ENCODE measurements at regions not wholly inside any gene's neighbourhood (a gene's known extent, or its start where the extent isn't known, plus 50 kb on each side); places are given as distances from the start of the nearest gene placed in this dataset.

GRCh38 chr4:14743601-14744000 is 258.7 kb upstream of the CPEB2 start:
- no peak overlapping the region for H3K4me3 ChIP-seq
- H3K9me3 ChIP-seq, result no peaks in the 10 kb centered on the region
- intact Hi-C loops (cut with DNase I), result loop anchor here in 1 of 2 donors (10.0 kb wide), 1 partner anchor 261 kb away; the partner anchor contains the start of gene CPEB2
- DNase-seq (no peak), ATAC-seq (no peak)
- no peaks in the 10 kb centered on the region for H3K36me3 ChIP-seq (ENCODE audit: insufficient read depth in 1 of 2, low read depth in 1 of 2)
- no peaks in the 10 kb centered on the region for H3K4me1 ChIP-seq
- TF ChIP-seq, protein P1, sequence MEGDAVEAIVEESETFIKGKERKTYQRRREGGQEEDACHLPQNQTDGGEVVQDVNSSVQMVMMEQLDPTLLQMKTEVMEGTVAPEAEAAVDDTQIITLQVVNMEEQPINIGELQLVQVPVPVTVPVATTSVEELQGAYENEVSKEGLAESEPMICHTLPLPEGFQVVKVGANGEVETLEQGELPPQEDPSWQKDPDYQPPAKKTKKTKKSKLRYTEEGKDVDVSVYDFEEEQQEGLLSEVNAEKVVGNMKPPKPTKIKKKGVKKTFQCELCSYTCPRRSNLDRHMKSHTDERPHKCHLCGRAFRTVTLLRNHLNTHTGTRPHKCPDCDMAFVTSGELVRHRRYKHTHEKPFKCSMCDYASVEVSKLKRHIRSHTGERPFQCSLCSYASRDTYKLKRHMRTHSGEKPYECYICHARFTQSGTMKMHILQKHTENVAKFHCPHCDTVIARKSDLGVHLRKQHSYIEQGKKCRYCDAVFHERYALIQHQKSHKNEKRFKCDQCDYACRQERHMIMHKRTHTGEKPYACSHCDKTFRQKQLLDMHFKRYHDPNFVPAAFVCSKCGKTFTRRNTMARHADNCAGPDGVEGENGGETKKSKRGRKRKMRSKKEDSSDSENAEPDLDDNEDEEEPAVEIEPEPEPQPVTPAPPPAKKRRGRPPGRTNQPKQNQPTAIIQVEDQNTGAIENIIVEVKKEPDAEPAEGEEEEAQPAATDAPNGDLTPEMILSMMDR (IDR thresholded peaks at IDR 0.05), result no peak
- H3K27me3 ChIP-seq (ENCODE audit: insufficient read depth in 3 of 3, low read length in 2 of 3), result no peaks in the 10 kb centered on the region
- no peak overlapping the region for H3K27ac ChIP-seq
- 68 to 78% (median 72%) methylated on average over 5 of the region's 5 CpGs for WGBS, 3 donors

DNA sequence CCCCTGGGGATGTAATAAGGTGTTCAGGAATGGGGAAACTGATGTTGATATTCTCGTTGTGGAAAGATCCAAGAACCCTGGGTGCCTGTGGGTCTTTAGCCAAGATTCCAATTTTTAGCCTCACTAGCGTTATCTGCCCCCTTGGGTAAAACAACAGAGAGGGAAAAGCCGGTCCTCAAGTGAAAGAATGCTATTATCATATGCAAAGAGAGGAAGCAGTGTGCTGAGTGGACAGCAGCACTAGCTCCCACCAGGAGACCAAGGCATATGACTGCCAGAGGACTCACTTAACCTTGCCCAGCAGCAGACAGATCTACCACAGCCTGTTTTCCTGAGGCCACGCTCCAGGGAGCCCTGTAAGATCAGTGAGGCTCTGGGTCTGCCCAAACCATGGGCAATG is 257.9 kb upstream of the CPEB2 start:
- ATAC-seq (no peak), DNase-seq (no peak)
- intact Hi-C loops (cut with DNase I), result loop anchor here in 1 of 2 donors (10.0 kb wide), 1 partner anchor 260 kb away; the partner anchor contains the start of gene CPEB2
- Histone ChIP-seq H3K4me3 (no peak overlapping the region), H3K4me1 (no peaks in the 10 kb centered on the region), H3K36me3 (ENCODE audit: insufficient read depth in 1 of 2, low read depth in 1 of 2) (no peaks in the 10 kb centered on the region), H3K27me3 (ENCODE audit: insufficient read depth in 3 of 3, low read length in 2 of 3) (no peaks in the 10 kb centered on the region), H3K9me3 (no peaks in the 10 kb centered on the region), H3K27ac (no peak overlapping the region)
- 59% methylated on average over 4 of the region's 4 CpGs for WGBS, 3 donors
- TF ChIP-seq, protein P1 (IDR thresholded peaks at IDR 0.05), result no peak

GRCh38 chr4:14749910-14750309 is 252.4 kb upstream of the CPEB2 start:
- ATAC-seq (peak in 1 of 4 donors; percentile 60), DNase-seq (peak in 1 of 2 donors; percentile 13)
- Histone ChIP-seq H3K36me3 (ENCODE audit: insufficient read depth in 1 of 2, low read depth in 1 of 2) (no peaks in the 10 kb centered on the region), H3K27ac (no peak overlapping the region), H3K9me3 (peaks cover 11% of the 10 kb centered on the region), H3K4me3 (no peak overlapping the region), H3K27me3 (ENCODE audit: insufficient read depth in 3 of 3, low read length in 2 of 3) (no peaks in the 10 kb centered on the region), H3K4me1 (no peaks in the 10 kb centered on the region)
- TF ChIP-seq, protein P1 (IDR thresholded peaks at IDR 0.05), result peak; percentile 34
- 50 to 60% (median 54%) methylated on average over 2 of the region's 2 CpGs for WGBS, 3 donors
- intact Hi-C loops (cut with DNase I), result loop anchor here in 1 of 2 donors (10.0 kb wide), 1 partner anchor 255 kb away; the partner anchor contains the start of gene CPEB2

DNA sequence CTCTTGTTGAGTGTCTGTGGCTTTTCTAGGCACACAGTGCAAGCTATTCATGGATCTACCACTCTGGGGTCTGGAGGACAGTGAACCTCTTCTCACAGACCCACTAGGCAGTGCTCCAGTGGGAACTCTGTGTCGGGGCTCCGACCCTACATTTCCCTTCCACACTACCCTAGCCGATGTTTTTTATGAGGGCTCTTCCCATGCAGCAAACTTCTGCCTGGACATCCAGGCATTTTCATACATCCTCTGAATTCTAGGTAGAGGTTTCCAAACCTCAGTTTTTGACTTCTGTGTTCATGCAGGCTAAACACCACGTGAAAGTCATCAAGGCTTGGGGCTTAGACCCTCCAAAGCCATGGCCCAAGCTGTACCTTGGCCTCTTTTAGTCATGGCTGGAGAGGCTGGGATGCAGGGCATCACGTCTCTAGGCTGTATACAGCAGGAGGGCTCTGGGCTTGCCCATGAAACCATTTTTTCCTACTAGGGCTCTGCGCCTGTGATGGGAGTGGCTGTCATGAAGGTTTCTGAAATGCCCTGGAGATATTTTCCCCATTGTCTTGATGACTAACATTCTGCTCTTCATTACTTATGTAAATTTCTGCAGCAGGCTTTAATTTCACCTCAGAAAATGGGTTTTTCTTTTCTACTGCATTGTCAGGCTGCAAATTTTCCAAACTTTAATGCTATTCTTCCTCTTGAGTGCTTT is 249.8 kb upstream of the CPEB2 start:
- ATAC-seq (no peak), DNase-seq (no peak)
- TF ChIP-seq, protein P1 (IDR thresholded peaks at IDR 0.05), result no peak
- WGBS, 3 donors, result 75 to 81% (median 76%) methylated on average over 6 of the region's 6 CpGs
- Histone ChIP-seq H3K4me3 (no peak overlapping the region), H3K4me1 (no peaks in the 10 kb centered on the region), H3K9me3 (peaks cover 11% of the 10 kb centered on the region), H3K27ac (no peak overlapping the region), H3K27me3 (ENCODE audit: insufficient read depth in 3 of 3, low read length in 2 of 3) (no peaks in the 10 kb centered on the region), H3K36me3 (ENCODE audit: insufficient read depth in 1 of 2, low read depth in 1 of 2) (no peaks in the 10 kb centered on the region)
- intact Hi-C loops (cut with DNase I), result no loop called here

GRCh38 chr4:14767142-14767541 is 235.1 kb upstream of the CPEB2 start:
- H3K27me3 ChIP-seq (ENCODE audit: insufficient read depth in 3 of 3, low read length in 2 of 3), result no peaks in the 10 kb centered on the region
- DNase-seq (no peak), ATAC-seq (no peak)
- no peaks in the 10 kb centered on the region for H3K9me3 ChIP-seq
- no peak overlapping the region for H3K27ac ChIP-seq
- H3K36me3 ChIP-seq (ENCODE audit: insufficient read depth in 1 of 2, low read depth in 1 of 2), result no peaks in the 10 kb centered on the region
- no peak overlapping the region for H3K4me3 ChIP-seq
- TF ChIP-seq, protein P1 (IDR thresholded peaks at IDR 0.05), result no peak
- intact Hi-C loops (cut with DNase I), result no loop called here
- no peaks in the 10 kb centered on the region for H3K4me1 ChIP-seq
